ENCODE measurements at regions not wholly inside any gene's neighbourhood (a gene's known extent, or its start where the extent isn't known, plus 50 kb on each side); places are given as distances from the start of the nearest gene placed in this dataset.

DNA sequence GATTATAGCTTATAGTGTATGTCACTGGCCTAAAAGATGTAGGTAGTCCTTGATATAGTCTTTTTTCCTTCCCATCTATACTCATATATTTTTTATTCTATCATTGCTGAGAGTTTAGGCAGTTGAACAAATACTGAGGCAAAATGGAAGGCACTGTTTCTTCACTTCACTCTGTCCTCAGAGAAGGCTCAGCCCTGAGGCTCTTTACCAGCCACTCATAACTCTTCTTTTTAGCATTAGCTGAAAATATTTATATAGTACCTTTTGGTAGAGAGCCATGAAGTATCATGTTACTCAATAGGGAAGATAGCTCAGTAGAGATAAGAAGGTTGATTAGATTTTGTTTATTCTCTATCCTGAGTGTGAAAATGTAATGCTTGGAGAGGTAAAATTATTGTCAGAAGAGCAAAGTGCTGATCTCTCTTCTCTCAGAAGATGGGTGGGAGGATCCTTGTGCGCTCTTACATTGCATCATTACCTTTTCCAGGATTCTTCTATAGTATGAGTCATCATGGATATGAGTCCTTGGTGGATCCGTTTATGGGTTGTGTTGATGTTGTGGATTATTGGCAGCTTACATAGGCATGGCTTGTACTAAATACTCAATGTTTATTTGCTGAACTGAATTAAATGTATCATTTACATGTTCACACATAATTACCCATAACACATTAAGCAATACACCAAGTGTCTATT, 88.1 kb downstream of the ANXA1 start:
- Histone ChIP-seq H3K4me3 (ENCODE audit: control extremely low read depth in 1 of 5, extremely low read depth in 1 of 5, insufficient read depth in 1 of 5, low read depth in 2 of 5, low read length in 4 of 5) (no peak overlapping the region), H3K4me1 (ENCODE audit: control insufficient read depth in 2 of 2, insufficient read depth in 2 of 2, low read length in 2 of 2) (no peaks in the 10 kb centered on the region), H3K9me3 (ENCODE audit: control extremely low read depth in 1 of 3, control insufficient read depth in 2 of 3, insufficient read depth in 1 of 3, low read length in 2 of 3) (no peaks in the 10 kb centered on the region), H3K4me2 (replicated peaks; ENCODE audit: low read depth, low read length, poor library complexity, severe bottlenecking) (no peak overlapping the region), H3K9ac (ENCODE audit: low read length) (no peak overlapping the region), H3K27me3 (replicated peaks in 1 of 4; ENCODE audit: control extremely low read depth in 1 of 4, control insufficient read depth in 3 of 4, insufficient read depth in 4 of 4, low read length in 3 of 4) (no peaks in the 10 kb centered on the region), H3K27ac (ENCODE audit: low read length in 2 of 2) (no peak overlapping the region), H3K36me3 (replicated peaks in 1 of 2; ENCODE audit: control extremely low read depth in 1 of 2, control insufficient read depth in 1 of 2, extremely low read depth in 1 of 2, insufficient read depth in 2 of 2, low read length in 1 of 2) (no peaks in the 10 kb centered on the region), H3K79me2 (ENCODE audit: control insufficient read depth, insufficient read depth, low read length) (no peaks in the 10 kb centered on the region), H4K20me1 (ENCODE audit: control insufficient read depth, insufficient read depth, low read length, poor library complexity, severe bottlenecking) (no peaks in the 10 kb centered on the region), H2AFZ (ENCODE audit: insufficient read depth, low read depth, low read length, poor library complexity, severe bottlenecking) (no peak overlapping the region)
- H3K9me3 Mint-ChIP-seq (ENCODE audit: insufficient read depth) = no peaks in the 10 kb centered on the region
- H3K27me3 Mint-ChIP-seq = peaks cover 6% of the 10 kb centered on the region
- DNase-seq (no peak), ATAC-seq (ENCODE audit: low read depth) (no peak)
- intact Hi-C loops (cut with micrococcal nuclease) = no loop called here
- ChIA-PET CTCF (interaction anchor here (0.7 kb wide), 1 partner anchor 45 kb away, joined by 3 read pairs; no protein-coding TSS in a partner anchor), POLR2A (no interaction called here)
- no CpG with 5 or more reads among the region's 2 CpGs for WGBS (ENCODE audit: insufficient coverage)
- no peak overlapping the region for H3K27ac Mint-ChIP-seq
- no peaks in the 10 kb centered on the region for H3K4me1 Mint-ChIP-seq
- no peak overlapping the region for H3K4me3 Mint-ChIP-seq
- TF ChIP-seq EZH2 (IDR thresholded peaks at IDR 0.05; ENCODE audit: borderline replicate concordance, insufficient read depth, low read depth, low read length, poor library complexity, severe bottlenecking) = no peak
- TF ChIP-seq, protein P1, sequence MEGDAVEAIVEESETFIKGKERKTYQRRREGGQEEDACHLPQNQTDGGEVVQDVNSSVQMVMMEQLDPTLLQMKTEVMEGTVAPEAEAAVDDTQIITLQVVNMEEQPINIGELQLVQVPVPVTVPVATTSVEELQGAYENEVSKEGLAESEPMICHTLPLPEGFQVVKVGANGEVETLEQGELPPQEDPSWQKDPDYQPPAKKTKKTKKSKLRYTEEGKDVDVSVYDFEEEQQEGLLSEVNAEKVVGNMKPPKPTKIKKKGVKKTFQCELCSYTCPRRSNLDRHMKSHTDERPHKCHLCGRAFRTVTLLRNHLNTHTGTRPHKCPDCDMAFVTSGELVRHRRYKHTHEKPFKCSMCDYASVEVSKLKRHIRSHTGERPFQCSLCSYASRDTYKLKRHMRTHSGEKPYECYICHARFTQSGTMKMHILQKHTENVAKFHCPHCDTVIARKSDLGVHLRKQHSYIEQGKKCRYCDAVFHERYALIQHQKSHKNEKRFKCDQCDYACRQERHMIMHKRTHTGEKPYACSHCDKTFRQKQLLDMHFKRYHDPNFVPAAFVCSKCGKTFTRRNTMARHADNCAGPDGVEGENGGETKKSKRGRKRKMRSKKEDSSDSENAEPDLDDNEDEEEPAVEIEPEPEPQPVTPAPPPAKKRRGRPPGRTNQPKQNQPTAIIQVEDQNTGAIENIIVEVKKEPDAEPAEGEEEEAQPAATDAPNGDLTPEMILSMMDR (IDR thresholded peaks at IDR 0.05) = no peak

GRCh38 chr9:73243078-73243477, 91.4 kb downstream of the ANXA1 start:
- H3K4me2 ChIP-seq (replicated peaks; ENCODE audit: low read depth, low read length, poor library complexity, severe bottlenecking) = no peak overlapping the region
- H3K4me3 ChIP-seq (ENCODE audit: control extremely low read depth in 1 of 5, extremely low read depth in 1 of 5, insufficient read depth in 1 of 5, low read depth in 2 of 5, low read length in 4 of 5) = no peak overlapping the region
- ATAC-seq (ENCODE audit: low read depth) = no peak
- no peak overlapping the region for H3K27ac Mint-ChIP-seq
- no peaks in the 10 kb centered on the region for H3K9me3 Mint-ChIP-seq (ENCODE audit: insufficient read depth)
- no peak overlapping the region for H3K4me3 Mint-ChIP-seq
- no peak for DNase-seq
- H3K27me3 Mint-ChIP-seq = no peaks in the 10 kb centered on the region
- ChIA-PET CTCF (no interaction called here), POLR2A (no interaction called here)
- no peaks in the 10 kb centered on the region for H3K27me3 ChIP-seq (replicated peaks in 1 of 4; ENCODE audit: control extremely low read depth in 1 of 4, control insufficient read depth in 3 of 4, insufficient read depth in 4 of 4, low read length in 3 of 4)
- no peak overlapping the region for H2AFZ ChIP-seq (ENCODE audit: insufficient read depth, low read depth, low read length, poor library complexity, severe bottlenecking)
- no peaks in the 10 kb centered on the region for H3K4me1 ChIP-seq (ENCODE audit: control insufficient read depth in 2 of 2, insufficient read depth in 2 of 2, low read length in 2 of 2)
- intact Hi-C loops (cut with micrococcal nuclease) = no loop called here
- no peak overlapping the region for H3K9ac ChIP-seq (ENCODE audit: low read length)
- H3K36me3 ChIP-seq (replicated peaks in 1 of 2; ENCODE audit: control extremely low read depth in 1 of 2, control insufficient read depth in 1 of 2, extremely low read depth in 1 of 2, insufficient read depth in 2 of 2, low read length in 1 of 2) = no peaks in the 10 kb centered on the region
- no peaks in the 10 kb centered on the region for H4K20me1 ChIP-seq (ENCODE audit: control insufficient read depth, insufficient read depth, low read length, poor library complexity, severe bottlenecking)
- H3K9me3 ChIP-seq (ENCODE audit: control extremely low read depth in 1 of 3, control insufficient read depth in 2 of 3, insufficient read depth in 1 of 3, low read length in 2 of 3) = no peaks in the 10 kb centered on the region
- H3K4me1 Mint-ChIP-seq = no peaks in the 10 kb centered on the region
- TF ChIP-seq EZH2 (IDR thresholded peaks at IDR 0.05; ENCODE audit: borderline replicate concordance, insufficient read depth, low read depth, low read length, poor library complexity, severe bottlenecking) = no peak
- TF ChIP-seq, protein P1 (IDR thresholded peaks at IDR 0.05) = no peak
- no peak overlapping the region for H3K27ac ChIP-seq (ENCODE audit: low read length in 2 of 2)
- no CpG with 5 or more reads among the region's 2 CpGs for WGBS (ENCODE audit: insufficient coverage)
- H3K79me2 ChIP-seq (ENCODE audit: control insufficient read depth, insufficient read depth, low read length) = no peaks in the 10 kb centered on the region
